Colonic mucosa (tissue), 4 donors: ENCODE measurements at regions not wholly inside any gene's neighbourhood (a gene's known extent, or its start where the extent isn't known, plus 50 kb on each side); places are given as distances from the start of the nearest gene placed in this dataset.

Experiments
- DNase-seq: peaks from one replicate; pipeline ENCODE4 v3.0.0-alpha.2; 2020
- H3K27ac ChIP-seq: fragments of 200-600 bp; one replicate; pipeline ENCODE4 v1.8.0; 2021
- H3K27me3 ChIP-seq: fragments of 200-600 bp; one replicate; pipeline ENCODE4 v1.8.0; 2021
- H3K36me3 ChIP-seq: fragments of 200-600 bp; one replicate; pipeline ENCODE4 v1.8.0; 2021
- H3K4me1 ChIP-seq: fragments of 200-600 bp; one replicate; pipeline ENCODE4 v1.8.0; 2021; ENCODE audit warnings: mild to moderate bottlenecking
- H3K4me3 ChIP-seq: fragments of 200-600 bp; one replicate; pipeline ENCODE4 v1.8.0; 2021
- H3K9ac ChIP-seq, 2 donors: one replicate each; pipeline ENCODE4 v1.7.0; 2013; ENCODE audit warnings: control low read depth in 2 of 2, low read depth in 2 of 2, low read length in 2 of 2
- H3K9me3 ChIP-seq: fragments of 200-600 bp; one replicate; pipeline ENCODE4 v1.8.0; 2021
- CTCF ChIP-seq: fragments of 200-600 bp; IDR thresholded peaks from one replicate; pipeline ENCODE4 v1.8.0; 2022; ENCODE audit warnings: antibody characterized with exemption, mild to moderate bottlenecking
- intact Hi-C: fragments of 100-400 bp; cut with DNase I; formaldehyde crosslinking; loops from one replicate; pipeline ENCODE4 v1.14.1; 2022
- donor health status: healthy.
- donor health status: DM: no; HTN: no; CAD: no.
- donor health status: DM: no; HTN: no; CAD: no.

DNA sequence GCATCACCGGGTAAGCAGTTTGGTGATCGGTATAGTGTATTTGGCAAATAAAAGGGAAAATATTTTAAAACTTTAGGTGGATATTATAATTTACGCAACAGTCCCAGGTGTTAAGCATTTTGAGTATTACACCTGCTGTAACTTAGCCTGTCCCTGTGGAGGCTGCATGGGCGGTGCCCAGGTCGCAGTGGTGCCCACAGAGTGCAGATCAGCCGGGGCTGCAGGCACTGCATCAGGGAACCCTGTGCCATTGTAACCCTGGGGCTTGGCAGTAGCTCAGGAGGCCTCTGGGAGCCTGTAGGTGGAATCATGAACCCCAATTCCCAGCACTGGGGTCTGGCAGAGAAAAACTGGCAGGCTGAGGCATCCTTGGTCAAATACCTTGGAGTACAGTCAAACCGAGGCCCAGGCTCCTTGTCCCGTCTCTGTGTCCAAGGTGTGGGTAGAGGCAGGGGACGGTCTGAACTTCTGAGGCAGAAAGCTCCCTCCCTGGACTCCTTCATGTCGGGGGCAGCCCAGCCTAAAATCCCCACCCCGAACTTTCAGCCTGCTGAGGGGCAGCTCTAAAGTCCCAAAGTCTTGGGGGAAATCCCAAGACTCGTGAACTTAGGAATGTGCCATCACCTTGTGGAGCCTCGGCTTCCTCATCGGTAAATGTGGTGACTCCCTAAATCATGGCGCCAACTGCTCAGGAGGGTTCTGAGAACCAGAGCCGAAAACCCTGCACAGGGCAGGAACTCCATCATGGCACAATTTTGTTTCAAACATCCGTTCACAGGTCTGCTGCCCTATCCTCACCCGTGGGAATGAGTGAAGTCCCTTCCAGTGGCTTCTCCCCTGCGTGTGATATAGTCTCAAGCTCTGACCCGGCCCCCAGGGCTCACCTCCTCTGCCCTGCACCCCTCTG lies 85.7 kb downstream of the INHBB start:
- TF ChIP-seq CTCF: no peak
- H3K27ac ChIP-seq: no peak overlapping the region

DNA sequence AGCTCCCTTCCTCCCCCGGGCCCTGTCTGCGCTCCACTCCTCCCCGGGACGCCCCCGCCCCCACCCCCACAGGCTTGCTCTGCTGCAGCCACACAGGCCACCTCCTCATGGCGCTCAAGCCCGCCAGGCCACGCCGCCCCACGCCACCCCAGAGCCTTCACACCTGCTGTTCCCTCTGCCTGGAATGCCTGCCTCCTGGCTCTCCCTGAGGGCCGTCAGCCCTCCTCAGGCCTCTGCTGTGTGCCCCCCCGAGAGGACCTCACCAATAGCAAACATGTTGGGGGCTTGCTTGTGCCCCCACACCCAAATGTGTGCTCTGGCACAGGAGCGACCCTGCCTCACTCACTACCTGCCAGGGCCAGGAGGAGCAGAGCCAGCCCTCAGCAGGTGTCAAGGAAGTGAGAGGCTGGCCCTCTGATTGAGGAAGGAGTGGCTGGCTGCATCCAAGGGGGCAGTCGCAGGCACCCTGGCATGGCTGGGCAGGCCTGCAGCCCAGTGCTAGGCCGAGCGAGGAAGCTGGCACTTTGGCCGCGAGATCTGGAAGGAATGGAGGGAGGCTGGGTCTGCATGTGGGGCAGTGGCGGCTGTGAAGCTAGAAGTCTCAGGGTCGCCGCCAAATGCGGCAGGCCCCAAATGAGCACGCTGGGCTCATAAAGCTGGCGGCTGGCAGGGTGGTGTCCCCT lies 86.5 kb downstream of the INHBB start:
- Histone ChIP-seq H3K27me3 (no peaks in the 10 kb centered on the region), H3K4me1 (no peaks in the 10 kb centered on the region), H3K9me3 (no peaks in the 10 kb centered on the region), H3K9ac (no peak overlapping the region), H3K36me3 (no peaks in the 10 kb centered on the region), H3K4me3 (no peak overlapping the region), H3K27ac (no peak overlapping the region)
- no peak for TF ChIP-seq CTCF
- intact Hi-C loops: no loop called here
- DNase-seq: no peak

More for the DNA sequence above, 85.7 kb downstream of the INHBB start:
- Histone ChIP-seq H3K27me3 (no peaks in the 10 kb centered on the region), H3K9ac (no peak overlapping the region), H3K9me3 (no peaks in the 10 kb centered on the region), H3K36me3 (no peaks in the 10 kb centered on the region), H3K4me1 (no peaks in the 10 kb centered on the region), H3K4me3 (no peak overlapping the region)
- intact Hi-C loops: no loop called here
- DNase-seq: no peak

GRCh38 chr2:120432976-120433815 lies 87.3 kb downstream of the INHBB start:
- H3K27ac ChIP-seq: no peak overlapping the region
- no peak overlapping the region for H3K9ac ChIP-seq
- H3K27me3 ChIP-seq: no peaks in the 10 kb centered on the region
- intact Hi-C loops: no loop called here
- H3K36me3 ChIP-seq: no peaks in the 10 kb centered on the region
- no peak for DNase-seq
- no peak overlapping the region for H3K4me3 ChIP-seq
- H3K9me3 ChIP-seq: no peaks in the 10 kb centered on the region
- TF ChIP-seq CTCF: no peak
- no peaks in the 10 kb centered on the region for H3K4me1 ChIP-seq

- Histone ChIP-seq H3K27me3 (no peaks in the 10 kb centered on the region), H3K4me1 (no peaks in the 10 kb centered on the region), H3K9ac (no peak overlapping the region), H3K27ac (no peak overlapping the region), H3K36me3 (no peaks in the 10 kb centered on the region), H3K9me3 (no peaks in the 10 kb centered on the region), H3K4me3 (no peak overlapping the region)
- intact Hi-C loops: no loop called here
- no peak for TF ChIP-seq CTCF
- DNase-seq: no peak
Observed at GRCh38 chr2:120433816-120434290, 87.9 kb downstream of the INHBB start.
